GM12872 (cell line): ENCODE measurements at regions not wholly inside any gene's neighbourhood (a gene's known extent, or its start where the extent isn't known, plus 50 kb on each side); places are given as distances from the start of the nearest gene placed in this dataset.

ENCODE experiments used
- TF ChIP-seq, protein P1 (sequence below): IDR thresholded peaks from 3 replicates; pipeline ENCODE4 v1.5.1; 2011; ENCODE audit warnings: low read depth, mild to moderate bottlenecking, low read length, moderate library complexity; ENCODE audit not compliant: insufficient read depth

DNA sequence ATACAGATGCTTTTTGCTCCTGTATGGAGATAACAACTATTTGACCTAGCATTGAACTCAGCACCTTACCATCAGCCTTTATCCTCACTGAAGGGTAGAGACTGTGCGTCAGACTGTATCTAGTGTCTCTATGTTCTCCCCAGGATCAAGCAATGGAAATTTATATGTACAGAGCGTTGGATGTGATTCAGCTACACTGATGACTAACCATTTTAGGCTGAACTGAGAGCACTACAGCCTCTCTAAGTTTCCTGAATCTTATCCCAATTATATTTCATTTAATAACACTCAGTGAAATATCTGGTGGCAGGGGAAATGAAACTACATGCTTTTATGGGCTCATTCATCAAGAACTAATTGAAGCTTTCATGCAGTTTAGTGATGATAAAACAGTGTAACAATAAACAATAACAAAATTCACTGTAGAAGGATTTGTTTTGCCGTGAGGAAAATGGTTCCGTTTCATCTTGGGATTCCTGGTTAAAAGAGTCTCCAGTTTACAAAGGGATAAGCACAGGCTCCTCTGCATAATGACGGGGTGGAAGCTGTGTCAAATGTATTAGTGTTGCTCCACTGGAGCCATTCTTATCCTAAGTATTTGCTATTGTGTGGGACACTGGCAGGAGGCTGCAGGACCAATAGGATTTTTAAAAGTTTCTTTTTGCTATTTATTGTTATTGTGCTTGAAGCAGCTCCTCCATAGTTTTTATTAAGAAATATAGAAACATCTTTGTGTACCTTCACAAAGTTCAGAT is 567.6 kb upstream of the MMS22L start:
- TF ChIP-seq, protein P1, sequence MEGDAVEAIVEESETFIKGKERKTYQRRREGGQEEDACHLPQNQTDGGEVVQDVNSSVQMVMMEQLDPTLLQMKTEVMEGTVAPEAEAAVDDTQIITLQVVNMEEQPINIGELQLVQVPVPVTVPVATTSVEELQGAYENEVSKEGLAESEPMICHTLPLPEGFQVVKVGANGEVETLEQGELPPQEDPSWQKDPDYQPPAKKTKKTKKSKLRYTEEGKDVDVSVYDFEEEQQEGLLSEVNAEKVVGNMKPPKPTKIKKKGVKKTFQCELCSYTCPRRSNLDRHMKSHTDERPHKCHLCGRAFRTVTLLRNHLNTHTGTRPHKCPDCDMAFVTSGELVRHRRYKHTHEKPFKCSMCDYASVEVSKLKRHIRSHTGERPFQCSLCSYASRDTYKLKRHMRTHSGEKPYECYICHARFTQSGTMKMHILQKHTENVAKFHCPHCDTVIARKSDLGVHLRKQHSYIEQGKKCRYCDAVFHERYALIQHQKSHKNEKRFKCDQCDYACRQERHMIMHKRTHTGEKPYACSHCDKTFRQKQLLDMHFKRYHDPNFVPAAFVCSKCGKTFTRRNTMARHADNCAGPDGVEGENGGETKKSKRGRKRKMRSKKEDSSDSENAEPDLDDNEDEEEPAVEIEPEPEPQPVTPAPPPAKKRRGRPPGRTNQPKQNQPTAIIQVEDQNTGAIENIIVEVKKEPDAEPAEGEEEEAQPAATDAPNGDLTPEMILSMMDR, result no peak

DNA sequence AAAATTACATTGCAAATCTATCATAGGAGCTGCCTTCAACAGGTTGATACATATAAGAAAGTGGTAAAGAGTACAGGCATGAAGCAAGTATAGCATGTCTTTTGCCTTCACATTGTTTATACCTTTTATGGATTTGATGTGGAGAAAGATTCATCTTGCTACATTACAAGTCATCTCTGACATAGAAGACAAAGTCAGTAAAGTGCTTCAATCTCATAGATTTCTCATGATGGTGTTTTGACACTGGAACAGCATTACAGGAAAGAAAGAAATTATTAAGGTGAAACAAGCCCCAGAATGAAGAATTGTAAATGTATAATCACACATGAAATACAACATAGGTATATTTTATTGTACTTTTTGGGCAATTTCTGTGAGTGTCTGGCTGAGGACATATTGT is 580.7 kb upstream of the MMS22L start:
- TF ChIP-seq, protein P1, result no peak

DNA sequence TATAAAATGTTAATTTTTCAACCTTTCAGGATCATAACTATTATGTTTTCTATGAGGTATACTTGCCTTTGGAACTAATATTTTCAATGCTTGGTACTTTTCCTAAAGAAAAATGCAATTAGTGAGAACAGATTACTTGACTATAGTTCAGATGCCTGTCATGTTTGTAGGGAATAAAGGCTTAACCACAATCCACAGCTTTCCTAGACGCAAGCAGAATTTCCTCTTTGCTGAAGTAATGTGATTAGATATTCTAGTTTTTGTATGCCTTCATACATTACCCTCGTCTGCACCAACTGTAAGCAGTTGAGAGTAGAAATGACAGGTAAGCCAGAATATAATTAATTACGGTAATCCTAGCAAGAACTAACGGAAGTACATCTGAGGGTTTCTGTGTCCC is 581.4 kb upstream of the MMS22L start:
- TF ChIP-seq, protein P1, result no peak

DNA sequence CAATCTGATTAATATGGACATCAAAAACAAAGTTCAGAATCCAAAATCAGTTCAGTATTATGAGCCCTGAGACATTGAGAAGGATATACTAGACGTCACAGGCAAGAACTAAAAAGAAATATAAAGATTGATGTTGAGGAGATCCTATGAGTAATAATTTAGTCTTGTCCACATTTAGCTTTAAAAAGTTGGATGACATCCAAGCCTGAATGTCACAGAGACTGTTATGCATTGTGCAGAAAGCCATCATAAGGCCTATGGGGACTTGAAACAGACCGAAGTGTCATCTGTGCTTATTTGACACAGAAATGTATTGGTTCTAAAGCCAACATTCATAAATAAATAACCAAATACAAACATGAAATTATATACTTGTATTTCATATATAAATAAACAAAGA is 581.8 kb upstream of the MMS22L start:
- TF ChIP-seq, protein P1, result no peak

DNA sequence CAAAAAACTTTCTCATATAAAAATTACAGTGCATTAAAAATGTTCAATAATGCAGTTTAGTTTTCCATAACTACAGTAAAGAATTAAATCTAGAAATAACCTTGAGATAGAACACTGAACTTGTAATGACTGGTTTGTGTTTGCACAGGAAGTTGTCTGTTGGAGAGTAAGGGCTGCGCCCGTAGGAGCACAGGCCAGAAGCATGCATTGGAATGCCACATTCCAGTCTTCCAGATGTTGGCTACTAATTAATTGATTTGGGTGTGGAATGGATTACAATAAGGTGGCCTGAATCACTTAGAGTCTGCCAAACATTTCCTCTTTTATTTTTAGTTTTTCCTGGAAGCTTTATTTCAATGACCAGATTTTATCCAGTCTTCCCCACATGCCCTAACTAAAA is 582.6 kb upstream of the MMS22L start:
- TF ChIP-seq, protein P1, result no peak

DNA sequence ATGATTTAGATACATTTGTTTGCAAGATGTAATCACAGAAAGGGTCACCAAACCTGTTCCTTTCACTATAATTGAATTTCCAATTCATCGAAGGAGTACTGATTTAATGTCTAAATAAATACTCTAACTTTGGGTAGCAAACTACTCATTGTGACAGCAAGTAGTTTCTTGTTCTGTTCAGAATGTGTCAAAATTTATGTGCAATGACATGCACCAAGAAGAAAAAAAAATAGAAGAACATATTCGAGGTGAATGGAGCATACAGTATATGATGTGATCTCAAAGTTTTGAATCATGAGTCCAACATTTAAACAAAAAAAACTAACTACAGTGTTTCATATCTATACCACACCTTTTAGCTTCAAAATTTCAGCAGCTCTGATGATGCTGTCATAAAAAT is 583.6 kb upstream of the MMS22L start:
- TF ChIP-seq, protein P1, result no peak

DNA sequence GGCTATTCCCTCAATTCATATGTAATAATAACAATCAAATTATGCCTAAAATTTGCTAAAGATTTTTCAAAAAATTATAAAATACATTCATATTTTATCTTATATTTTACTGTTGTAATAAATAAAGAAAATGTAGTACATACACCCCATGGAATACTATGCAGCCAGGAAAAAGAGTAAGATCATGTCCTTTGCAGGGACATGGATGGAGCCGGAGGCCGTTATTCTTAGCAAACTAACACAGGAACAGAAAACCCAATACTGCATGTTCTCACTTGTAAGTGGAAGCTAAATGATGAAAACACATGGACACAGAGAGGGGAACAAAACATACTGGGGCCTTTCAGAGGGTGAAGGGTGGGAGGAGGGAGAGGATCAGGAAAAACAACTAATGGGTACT is 584.2 kb upstream of the MMS22L start:
- TF ChIP-seq, protein P1, result no peak

DNA sequence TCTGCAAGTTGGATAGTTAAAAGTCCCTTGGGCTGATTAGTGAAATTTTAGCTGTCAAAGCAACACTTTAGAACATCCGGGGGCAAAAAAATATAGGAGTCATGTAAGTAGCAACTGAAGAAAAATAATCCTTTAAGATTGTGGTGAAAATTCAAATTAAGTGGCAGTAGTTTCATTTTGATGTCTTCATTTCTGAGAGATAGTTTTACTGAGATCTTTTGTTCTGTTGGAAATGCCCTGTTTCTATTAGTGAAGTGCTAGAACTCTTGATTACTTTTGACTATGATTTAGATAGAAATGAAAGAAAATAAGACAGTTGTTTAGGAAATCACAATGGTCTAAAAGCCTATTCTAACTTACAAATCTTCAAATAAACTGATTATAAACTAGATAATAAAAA is 587.3 kb upstream of the MMS22L start:
- TF ChIP-seq, protein P1, result no peak
